ENCODE measurements at regions not wholly inside any gene's neighbourhood (a gene's known extent, or its start where the extent isn't known, plus 50 kb on each side); places are given as distances from the start of the nearest gene placed in this dataset.

GRCh38 chr5:109532773-109533364 lies 123.1 kb upstream of the PJA2 start:
- TF ChIP-seq POLR2AphosphoS5 (IDR thresholded peaks at IDR 0.05; ENCODE audit: low read depth, low read length) (no peak), POLR2A (IDR thresholded peaks at IDR 0.05; ENCODE audit: low read depth, low read length) (no peak), TAF1 (IDR thresholded peaks at IDR 0.05; ENCODE audit: borderline replicate concordance, low read depth, low read length) (no peak)
